ENCODE measurements at regions not wholly inside any gene's neighbourhood (a gene's known extent, or its start where the extent isn't known, plus 50 kb on each side); places are given as distances from the start of the nearest gene placed in this dataset.

GRCh38 chr5:6036006-6036405, 342.3 kb downstream of the MED10 start:
- H3K36me3 ChIP-seq (replicated peaks; ENCODE audit: insufficient read depth, low read length), result no peaks in the 10 kb centered on the region
- no peaks in the 10 kb centered on the region for H3K4me1 ChIP-seq (ENCODE audit: low read length)
- no peak overlapping the region for H3K4me3 ChIP-seq (ENCODE audit: low read length)
- H4K20me1 ChIP-seq (ENCODE audit: insufficient read depth, low read length), result no peaks in the 10 kb centered on the region
- H3K9ac ChIP-seq (ENCODE audit: low read length), result no peak overlapping the region
- H3K27me3 ChIP-seq (replicated peaks; ENCODE audit: insufficient read depth, low read length), result no peaks in the 10 kb centered on the region
- H3F3A ChIP-seq (ENCODE audit: insufficient read depth, low read length), result no peaks in the 10 kb centered on the region
- no peaks in the 10 kb centered on the region for H3K9me2 ChIP-seq (replicated peaks; ENCODE audit: insufficient read depth, low read length)
- H2AFZ ChIP-seq (ENCODE audit: low read length), result no peak overlapping the region
- no peak overlapping the region for H3K4me2 ChIP-seq (ENCODE audit: low read depth, low read length)
- TF ChIP-seq EZH2 (optimal IDR thresholded peaks at IDR 0.05; ENCODE audit: low read depth, low read length) (no peak), EZH2phosphoT487 (IDR thresholded peaks at IDR 0.05; ENCODE audit: low read length) (no peak)
- TF ChIP-seq, protein P1, sequence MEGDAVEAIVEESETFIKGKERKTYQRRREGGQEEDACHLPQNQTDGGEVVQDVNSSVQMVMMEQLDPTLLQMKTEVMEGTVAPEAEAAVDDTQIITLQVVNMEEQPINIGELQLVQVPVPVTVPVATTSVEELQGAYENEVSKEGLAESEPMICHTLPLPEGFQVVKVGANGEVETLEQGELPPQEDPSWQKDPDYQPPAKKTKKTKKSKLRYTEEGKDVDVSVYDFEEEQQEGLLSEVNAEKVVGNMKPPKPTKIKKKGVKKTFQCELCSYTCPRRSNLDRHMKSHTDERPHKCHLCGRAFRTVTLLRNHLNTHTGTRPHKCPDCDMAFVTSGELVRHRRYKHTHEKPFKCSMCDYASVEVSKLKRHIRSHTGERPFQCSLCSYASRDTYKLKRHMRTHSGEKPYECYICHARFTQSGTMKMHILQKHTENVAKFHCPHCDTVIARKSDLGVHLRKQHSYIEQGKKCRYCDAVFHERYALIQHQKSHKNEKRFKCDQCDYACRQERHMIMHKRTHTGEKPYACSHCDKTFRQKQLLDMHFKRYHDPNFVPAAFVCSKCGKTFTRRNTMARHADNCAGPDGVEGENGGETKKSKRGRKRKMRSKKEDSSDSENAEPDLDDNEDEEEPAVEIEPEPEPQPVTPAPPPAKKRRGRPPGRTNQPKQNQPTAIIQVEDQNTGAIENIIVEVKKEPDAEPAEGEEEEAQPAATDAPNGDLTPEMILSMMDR (IDR thresholded peaks at IDR 0.05; ENCODE audit: low read length), result no peak
- no peak for DNase-seq
- no peaks in the 10 kb centered on the region for H3K9me3 ChIP-seq (replicated peaks; ENCODE audit: insufficient read depth, low read length)
- H3K27ac ChIP-seq (ENCODE audit: low read length), result no peak overlapping the region
- H3K79me2 ChIP-seq (ENCODE audit: low read length), result no peaks in the 10 kb centered on the region

GRCh38 chr5:6029811-6030271, 348.5 kb downstream of the MED10 start:
- H3K9me2 ChIP-seq (replicated peaks; ENCODE audit: insufficient read depth, low read length), result no peaks in the 10 kb centered on the region
- no peaks in the 10 kb centered on the region for H3K36me3 ChIP-seq (replicated peaks; ENCODE audit: insufficient read depth, low read length)
- H3K9ac ChIP-seq (ENCODE audit: low read length), result no peak overlapping the region
- no peaks in the 10 kb centered on the region for H3K9me3 ChIP-seq (replicated peaks; ENCODE audit: insufficient read depth, low read length)
- no peak overlapping the region for H3K4me2 ChIP-seq (ENCODE audit: low read depth, low read length)
- DNase-seq, result no peak
- H3K79me2 ChIP-seq (ENCODE audit: low read length), result no peaks in the 10 kb centered on the region
- H2AFZ ChIP-seq (ENCODE audit: low read length), result no peak overlapping the region
- H3K4me3 ChIP-seq (ENCODE audit: low read length), result no peak overlapping the region
- H3K27me3 ChIP-seq (replicated peaks; ENCODE audit: insufficient read depth, low read length), result no peaks in the 10 kb centered on the region
- H4K20me1 ChIP-seq (ENCODE audit: insufficient read depth, low read length), result no peaks in the 10 kb centered on the region
- TF ChIP-seq, protein P1 (IDR thresholded peaks at IDR 0.05; ENCODE audit: low read length), result no peak
- TF ChIP-seq EZH2phosphoT487 (IDR thresholded peaks at IDR 0.05; ENCODE audit: low read length), result no peak
- TF ChIP-seq EZH2 (optimal IDR thresholded peaks at IDR 0.05; ENCODE audit: low read depth, low read length), result no peak
- H3K27ac ChIP-seq (ENCODE audit: low read length), result no peak overlapping the region
- H3F3A ChIP-seq (ENCODE audit: insufficient read depth, low read length), result no peaks in the 10 kb centered on the region
- H3K4me1 ChIP-seq (ENCODE audit: low read length), result no peaks in the 10 kb centered on the region

DNA sequence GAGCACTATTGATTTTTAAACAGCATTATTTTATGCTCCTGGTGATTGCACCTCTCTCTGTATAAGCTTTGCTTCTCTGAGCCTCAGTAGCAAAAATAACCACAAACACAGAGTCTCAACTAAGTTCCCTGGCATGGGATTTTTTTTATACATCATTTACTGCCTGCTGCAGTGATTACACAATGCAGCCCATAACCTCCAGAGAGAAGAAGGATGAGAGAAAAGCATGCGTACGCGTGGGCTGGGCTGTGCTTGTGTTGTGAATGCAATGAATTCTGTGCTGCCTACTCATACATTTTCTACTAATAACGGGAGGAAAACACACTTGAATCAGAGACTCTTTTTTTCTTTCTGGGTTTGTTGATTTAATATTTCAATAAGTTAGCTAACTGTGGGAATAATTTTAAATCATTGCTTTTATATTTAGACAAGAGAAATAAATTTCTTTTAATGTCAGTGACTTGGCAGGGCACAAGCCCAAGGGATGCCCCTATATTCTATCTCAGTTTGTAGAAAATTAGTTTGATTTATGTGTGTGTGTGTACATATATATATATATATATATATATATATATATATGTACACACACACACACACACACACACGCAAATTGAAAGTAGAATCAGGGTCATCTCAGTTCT, 351.5 kb downstream of the MED10 start:
- H3K4me3 ChIP-seq (ENCODE audit: low read length), result no peak overlapping the region
- H3F3A ChIP-seq (ENCODE audit: insufficient read depth, low read length), result no peaks in the 10 kb centered on the region
- no peak for DNase-seq
- H3K79me2 ChIP-seq (ENCODE audit: low read length), result no peaks in the 10 kb centered on the region
- no peaks in the 10 kb centered on the region for H4K20me1 ChIP-seq (ENCODE audit: insufficient read depth, low read length)
- no peaks in the 10 kb centered on the region for H3K9me3 ChIP-seq (replicated peaks; ENCODE audit: insufficient read depth, low read length)
- no peak overlapping the region for H3K9ac ChIP-seq (ENCODE audit: low read length)
- no peaks in the 10 kb centered on the region for H3K27me3 ChIP-seq (replicated peaks; ENCODE audit: insufficient read depth, low read length)
- TF ChIP-seq EZH2phosphoT487 (IDR thresholded peaks at IDR 0.05; ENCODE audit: low read length) (no peak), EZH2 (optimal IDR thresholded peaks at IDR 0.05; ENCODE audit: low read depth, low read length) (no peak)
- TF ChIP-seq, protein P1 (IDR thresholded peaks at IDR 0.05; ENCODE audit: low read length), result no peak
- H3K4me2 ChIP-seq (ENCODE audit: low read depth, low read length), result no peak overlapping the region
- no peak overlapping the region for H2AFZ ChIP-seq (ENCODE audit: low read length)
- H3K4me1 ChIP-seq (ENCODE audit: low read length), result no peaks in the 10 kb centered on the region
- no peaks in the 10 kb centered on the region for H3K9me2 ChIP-seq (replicated peaks; ENCODE audit: insufficient read depth, low read length)
- H3K36me3 ChIP-seq (replicated peaks; ENCODE audit: insufficient read depth, low read length), result no peaks in the 10 kb centered on the region
- no peak overlapping the region for H3K27ac ChIP-seq (ENCODE audit: low read length)

All from MM.1S (cell line).